Ishikawa (cell line): ENCODE measurements at regions not wholly inside any gene's neighbourhood (a gene's known extent, or its start where the extent isn't known, plus 50 kb on each side); places are given as distances from the start of the nearest gene placed in this dataset.

Source experiments
- CEBPB ChIP-seq: IDR thresholded peaks from 2 replicates; pipeline ENCODE4 v1.6.1; 2012
- CREB1 ChIP-seq: IDR thresholded peaks from 2 replicates; pipeline ENCODE4 v1.6.1; 2012; ENCODE audit warnings: low read depth
- EGR1 ChIP-seq: IDR thresholded peaks from 2 replicates; pipeline ENCODE4 v1.6.1; 2012
- EP300 ChIP-seq: IDR thresholded peaks from 2 replicates; pipeline ENCODE4 v1.6.1; 2012; ENCODE audit warnings: borderline replicate concordance
- FOXM1 ChIP-seq: IDR thresholded peaks from 2 replicates; pipeline ENCODE4 v1.6.1; 2012; ENCODE audit warnings: low read depth, borderline replicate concordance
- MAX ChIP-seq: IDR thresholded peaks from 2 replicates; pipeline ENCODE4 v1.6.1; 2012
- RAD21 ChIP-seq: IDR thresholded peaks from 2 replicates; pipeline ENCODE4 v1.6.1; 2012; ENCODE audit warnings: low read depth
- TAF1 ChIP-seq: IDR thresholded peaks from 2 replicates; pipeline ENCODE4 v1.6.1; 2012; ENCODE audit warnings: low read depth, mild to moderate bottlenecking
- TCF12 ChIP-seq: IDR thresholded peaks from 2 replicates; pipeline ENCODE4 v1.6.1; 2012; ENCODE audit warnings: low read depth
- USF1 ChIP-seq: IDR thresholded peaks from 2 replicates; pipeline ENCODE4 v1.6.1; 2012
- YY1 ChIP-seq: IDR thresholded peaks from 2 replicates; pipeline ENCODE4 v1.6.1; 2012; ENCODE audit warnings: low read depth
- TF ChIP-seq, protein P1 (sequence below): IDR thresholded peaks from 2 replicates; pipeline ENCODE4 v1.6.1; 2012; ENCODE audit warnings: low read depth, mild to moderate bottlenecking

DNA sequence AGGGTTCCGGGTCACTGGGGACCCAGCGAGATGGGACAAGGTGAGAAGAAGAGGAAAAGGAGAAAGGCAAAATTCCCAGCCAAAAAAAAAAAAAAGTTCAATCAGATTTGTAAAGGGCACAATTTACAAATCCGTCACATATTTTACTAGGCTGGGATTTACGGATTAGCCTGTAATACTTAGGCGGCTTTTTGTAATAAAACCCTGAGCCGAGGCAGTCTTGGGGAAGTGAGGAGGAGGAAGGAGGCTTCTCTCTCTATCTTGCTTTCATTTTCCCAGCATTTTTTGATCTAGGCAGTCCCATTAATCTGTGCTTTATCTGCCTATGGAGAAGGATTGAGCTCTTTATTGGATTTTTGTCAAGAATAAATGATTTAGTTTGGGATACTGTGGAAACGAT lies 130.6 kb upstream of the SDK2 start:
- TF ChIP-seq EGR1 (no peak), FOXM1 (no peak), EP300 (no peak), CEBPB (no peak), TCF12 (no peak), CREB1 (no peak), TAF1 (no peak), RAD21 (no peak), YY1 (no peak), USF1 (no peak), MAX (no peak)
- TF ChIP-seq, protein P1, sequence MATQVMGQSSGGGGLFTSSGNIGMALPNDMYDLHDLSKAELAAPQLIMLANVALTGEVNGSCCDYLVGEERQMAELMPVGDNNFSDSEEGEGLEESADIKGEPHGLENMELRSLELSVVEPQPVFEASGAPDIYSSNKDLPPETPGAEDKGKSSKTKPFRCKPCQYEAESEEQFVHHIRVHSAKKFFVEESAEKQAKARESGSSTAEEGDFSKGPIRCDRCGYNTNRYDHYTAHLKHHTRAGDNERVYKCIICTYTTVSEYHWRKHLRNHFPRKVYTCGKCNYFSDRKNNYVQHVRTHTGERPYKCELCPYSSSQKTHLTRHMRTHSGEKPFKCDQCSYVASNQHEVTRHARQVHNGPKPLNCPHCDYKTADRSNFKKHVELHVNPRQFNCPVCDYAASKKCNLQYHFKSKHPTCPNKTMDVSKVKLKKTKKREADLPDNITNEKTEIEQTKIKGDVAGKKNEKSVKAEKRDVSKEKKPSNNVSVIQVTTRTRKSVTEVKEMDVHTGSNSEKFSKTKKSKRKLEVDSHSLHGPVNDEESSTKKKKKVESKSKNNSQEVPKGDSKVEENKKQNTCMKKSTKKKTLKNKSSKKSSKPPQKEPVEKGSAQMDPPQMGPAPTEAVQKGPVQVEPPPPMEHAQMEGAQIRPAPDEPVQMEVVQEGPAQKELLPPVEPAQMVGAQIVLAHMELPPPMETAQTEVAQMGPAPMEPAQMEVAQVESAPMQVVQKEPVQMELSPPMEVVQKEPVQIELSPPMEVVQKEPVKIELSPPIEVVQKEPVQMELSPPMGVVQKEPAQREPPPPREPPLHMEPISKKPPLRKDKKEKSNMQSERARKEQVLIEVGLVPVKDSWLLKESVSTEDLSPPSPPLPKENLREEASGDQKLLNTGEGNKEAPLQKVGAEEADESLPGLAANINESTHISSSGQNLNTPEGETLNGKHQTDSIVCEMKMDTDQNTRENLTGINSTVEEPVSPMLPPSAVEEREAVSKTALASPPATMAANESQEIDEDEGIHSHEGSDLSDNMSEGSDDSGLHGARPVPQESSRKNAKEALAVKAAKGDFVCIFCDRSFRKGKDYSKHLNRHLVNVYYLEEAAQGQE: no peak
